Peyer's patch (tissue), 4 donors: ENCODE measurements at regions not wholly inside any gene's neighbourhood (a gene's known extent, or its start where the extent isn't known, plus 50 kb on each side); places are given as distances from the start of the nearest gene placed in this dataset.

ENCODE experiments used
- DNase-seq, 3 donors: peaks; one replicate each; pipeline ENCODE4 v3.0.0-alpha.2; 2017 to 2019
- H3K27ac ChIP-seq, 4 donors: fragments of 200-600 bp; sonication (generic); one replicate each; pipeline ENCODE4 v1.5.1; 2016 to 2019
- H3K27me3 ChIP-seq, 2 donors: fragments of 200-600 bp; sonication (generic); one replicate each; pipeline ENCODE4 v1.5.1; 2019
- H3K36me3 ChIP-seq, 3 donors: fragments of 200-600 bp; sonication (generic); one replicate each; pipeline ENCODE4 v1.5.1; 2016 to 2019
- H3K4me1 ChIP-seq, 4 donors: fragments of 200-600 bp; sonication (generic); one replicate each; pipeline ENCODE4 v1.5.1; 2016 to 2019
- H3K4me3 ChIP-seq, 4 donors: fragments of 200-600 bp; sonication (generic); 1 replicate in 3 of 4; 2 replicates in 1 of 4; pipeline ENCODE4 v1.5.1; 2016 to 2019; ENCODE audit warnings: mild to moderate bottlenecking in 1 of 4
- H3K9me3 ChIP-seq, 4 donors: fragments of 200-600 bp; sonication (generic); one replicate each; pipeline ENCODE4 v1.5.1; 2016 to 2019; ENCODE audit warnings: mild to moderate bottlenecking in 1 of 4
- CTCF ChIP-seq, 6 experiments: fragments of 450-650 bp in 4 of 6; fragments of 200-600 bp in 2 of 6; sonication (generic) in 1 of 6; IDR thresholded peaks; one replicate each; pipeline ENCODE4 v1.5.1; 2017 to 2019; ENCODE audit warnings: antibody characterized with exemption in 6 of 6, mild to moderate bottlenecking in 3 of 6, moderate library complexity in 1 of 6
- POLR2A ChIP-seq, 2 donors: fragments of 450-650 bp; IDR thresholded peaks; one replicate each; pipeline ENCODE4 v1.5.1; 2017; ENCODE audit warnings: antibody characterized with exemption in 2 of 2, mild to moderate bottlenecking in 2 of 2, moderate library complexity in 2 of 2

- no peaks in the 10 kb centered on the region for H3K36me3 ChIP-seq
- no peaks in the 10 kb centered on the region for H3K4me1 ChIP-seq
- H3K4me3 ChIP-seq, result no peak overlapping the region
- H3K27me3 ChIP-seq, result no peaks in the 10 kb centered on the region
- DNase-seq, result no peak
- TF ChIP-seq POLR2A (IDR thresholded peaks at IDR 0.05) (no peak), CTCF (IDR thresholded peaks at IDR 0.05) (no peak)
- no peaks in the 10 kb centered on the region for H3K9me3 ChIP-seq
- no peak overlapping the region for H3K27ac ChIP-seq
Observed at GRCh38 chr7:69217516-69218350, 380.5 kb upstream of the AUTS2 start.

DNA sequence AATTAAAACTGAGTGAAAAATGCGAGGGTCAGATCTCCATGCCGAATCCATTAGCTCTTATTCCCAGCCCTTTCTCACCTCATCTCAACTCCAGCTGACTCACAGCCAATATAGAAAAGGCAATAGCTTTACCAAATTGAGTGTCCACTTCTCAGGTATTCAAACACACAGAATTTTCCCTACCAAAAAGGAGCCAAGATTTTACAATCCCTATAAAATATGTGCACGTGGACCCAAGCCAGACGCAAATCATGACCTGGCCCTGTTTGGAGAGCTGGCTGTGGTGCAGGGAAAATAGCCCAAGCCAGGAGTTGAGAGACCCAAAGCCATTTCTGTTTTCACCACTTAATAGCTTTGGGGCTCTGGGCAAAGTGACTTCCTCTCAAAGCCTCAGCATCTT lies 379.7 kb upstream of the AUTS2 start:
- H3K27ac ChIP-seq, result no peak overlapping the region
- no peaks in the 10 kb centered on the region for H3K4me1 ChIP-seq

GRCh38 chr7:69219381-69219780 lies 378.9 kb upstream of the AUTS2 start:
- TF ChIP-seq POLR2A (IDR thresholded peaks at IDR 0.05) (no peak), CTCF (IDR thresholded peaks at IDR 0.05) (no peak)
- Histone ChIP-seq H3K4me1 (no peaks in the 10 kb centered on the region), H3K4me3 (no peak overlapping the region), H3K36me3 (no peaks in the 10 kb centered on the region), H3K9me3 (no peaks in the 10 kb centered on the region), H3K27me3 (no peaks in the 10 kb centered on the region), H3K27ac (no peak overlapping the region)
- DNase-seq, result no peak

More for the DNA sequence above, 379.7 kb upstream of the AUTS2 start:
- DNase-seq, result no peak
- no peaks in the 10 kb centered on the region for H3K36me3 ChIP-seq
- no peak overlapping the region for H3K4me3 ChIP-seq
- TF ChIP-seq CTCF (IDR thresholded peaks at IDR 0.05) (no peak), POLR2A (IDR thresholded peaks at IDR 0.05) (no peak)
- no peaks in the 10 kb centered on the region for H3K9me3 ChIP-seq
- H3K27me3 ChIP-seq, result no peaks in the 10 kb centered on the region

DNA sequence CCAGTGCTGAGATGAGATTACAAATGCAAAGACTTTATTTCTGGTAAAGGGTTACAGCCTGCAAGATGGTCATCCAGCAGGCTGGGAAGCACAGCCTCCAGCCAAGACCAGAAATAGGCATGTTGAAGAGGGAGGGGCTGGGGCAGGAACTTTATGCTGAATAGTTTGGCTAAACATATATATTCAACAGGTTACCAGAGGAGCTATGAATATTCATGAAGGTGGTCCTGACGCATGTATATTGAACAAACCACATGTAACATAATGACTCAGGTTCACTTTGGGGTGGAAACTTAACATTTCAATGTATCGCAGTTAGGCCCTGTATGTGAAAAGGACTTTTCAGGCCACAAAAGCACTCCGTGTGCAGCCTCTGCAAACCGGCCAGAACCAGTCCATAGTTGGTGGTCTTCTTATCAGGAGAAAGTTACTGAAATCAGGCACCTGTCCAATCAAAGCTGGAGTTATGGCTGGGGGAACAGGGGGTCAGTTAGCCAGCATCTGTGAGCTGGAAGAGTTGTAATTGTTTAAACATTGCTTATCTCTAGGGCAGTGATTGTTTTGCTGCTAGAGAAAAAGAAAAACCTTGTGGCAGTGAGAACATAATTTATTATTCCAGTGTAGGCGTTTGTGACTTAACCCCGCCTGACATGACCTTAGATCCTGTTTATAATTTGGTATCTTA lies 372.9 kb upstream of the AUTS2 start:
- Histone ChIP-seq H3K4me3 (no peak overlapping the region), H3K4me1 (no peaks in the 10 kb centered on the region), H3K27me3 (no peaks in the 10 kb centered on the region), H3K27ac (no peak overlapping the region), H3K36me3 (no peaks in the 10 kb centered on the region), H3K9me3 (no peaks in the 10 kb centered on the region)
- TF ChIP-seq POLR2A (IDR thresholded peaks at IDR 0.05) (no peak), CTCF (IDR thresholded peaks at IDR 0.05) (no peak)
- DNase-seq, result no peak

DNA sequence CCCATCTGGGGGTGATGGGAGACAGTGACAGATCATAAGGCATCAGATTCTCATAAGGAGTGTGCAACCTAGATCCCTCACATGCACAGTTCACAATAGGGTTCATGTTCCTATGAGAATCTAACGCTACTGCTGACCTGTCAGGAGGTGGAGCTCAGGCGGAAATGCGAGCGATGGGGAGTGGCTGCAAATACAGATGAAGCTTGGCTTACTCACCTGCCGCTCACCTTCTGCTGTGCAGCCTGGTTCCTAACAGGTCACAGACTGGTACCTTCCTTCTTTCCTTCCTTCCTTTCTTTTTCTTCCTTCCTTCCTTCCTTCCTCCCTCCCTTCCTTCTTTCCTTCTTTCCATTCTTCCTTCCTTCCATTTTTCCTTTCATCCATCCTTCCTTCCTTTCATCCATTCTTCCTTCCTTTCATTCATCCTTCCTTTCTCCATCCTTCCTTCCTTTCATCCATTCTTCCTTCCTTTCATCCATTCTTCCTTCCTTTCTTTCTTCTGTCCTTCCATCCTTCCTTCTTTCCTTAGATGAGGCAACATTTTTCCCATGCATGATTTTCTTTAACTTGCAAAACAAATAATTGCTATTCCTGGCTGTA lies 370.0 kb upstream of the AUTS2 start:
- Histone ChIP-seq H3K36me3 (no peaks in the 10 kb centered on the region), H3K9me3 (no peaks in the 10 kb centered on the region), H3K27ac (no peak overlapping the region), H3K4me1 (no peaks in the 10 kb centered on the region), H3K4me3 (no peak overlapping the region), H3K27me3 (no peaks in the 10 kb centered on the region)
- DNase-seq, result no peak
- TF ChIP-seq CTCF (IDR thresholded peaks at IDR 0.05) (no peak), POLR2A (IDR thresholded peaks at IDR 0.05) (no peak)
